ENCODE measurements at regions not wholly inside any gene's neighbourhood (a gene's known extent, or its start where the extent isn't known, plus 50 kb on each side); places are given as distances from the start of the nearest gene placed in this dataset.

GRCh38 chr5:14077501-14077900 is 65.6 kb upstream of the TRIO start:
- no peak for TF ChIP-seq CTCF (optimal IDR thresholded peaks at IDR 0.05 in 1 of 3, IDR thresholded peaks at IDR 0.05 in 1 of 3, conservative IDR thresholded peaks at IDR 0.05 in 1 of 3; ENCODE audit: extremely low read depth in 1 of 3, insufficient read depth in 2 of 3, low read length in 3 of 3)
- no peak for TF ChIP-seq EZH2 (IDR thresholded peaks at IDR 0.05; ENCODE audit: low read length)
